Smooth muscle cell (in vitro differentiated cells): ENCODE measurements at regions not wholly inside any gene's neighbourhood (a gene's known extent, or its start where the extent isn't known, plus 50 kb on each side); places are given as distances from the start of the nearest gene placed in this dataset.

ENCODE experiments used
- DNase-seq: peaks from one replicate; lab custom pipeline; 2025; ENCODE audit not compliant: unreplicated experiment; lab: John Stamatoyannopoulos, UW
- H2AFZ ChIP-seq: fragments of 200-600 bp; sonication (generic); 2 replicates; pipeline ENCODE4 v1.6.0; 2016; ENCODE audit warnings: antibody characterized with exemption, low read depth, mild to moderate bottlenecking
- H3F3A ChIP-seq: fragments of 200-600 bp; sonication (generic); 2 replicates; pipeline ENCODE4 v1.6.0; 2017; ENCODE audit warnings: antibody characterized with exemption, low read depth
- H3K27ac ChIP-seq: fragments of 200-600 bp; sonication (generic); 2 replicates; pipeline ENCODE4 v1.5.1; 2016; ENCODE audit warnings: low read depth, mild to moderate bottlenecking
- H3K27me3 ChIP-seq: fragments of 200-600 bp; sonication (generic); 2 replicates; pipeline ENCODE4 v1.6.1; 2016; ENCODE audit warnings: low read depth, mild to moderate bottlenecking
- H3K36me3 ChIP-seq: fragments of 200-600 bp; sonication (generic); 2 replicates; pipeline ENCODE4 v1.5.1; 2016; ENCODE audit warnings: low read depth
- H3K4me1 ChIP-seq: fragments of 200-600 bp; sonication (generic); 2 replicates; pipeline ENCODE4 v1.5.1; 2016; ENCODE audit warnings: low read depth
- H3K4me2 ChIP-seq: fragments of 200-600 bp; sonication (generic); 2 replicates; pipeline ENCODE4 v1.6.0; 2016; ENCODE audit warnings: mild to moderate bottlenecking
- H3K4me3 ChIP-seq: fragments of 200-600 bp; sonication (generic); 2 replicates; pipeline ENCODE4 v1.5.1; 2016; ENCODE audit warnings: mild to moderate bottlenecking
- H3K79me2 ChIP-seq: fragments of 200-600 bp; sonication (generic); 2 replicates; pipeline ENCODE4 v1.6.0; 2016; ENCODE audit warnings: low read depth, mild to moderate bottlenecking
- H3K9ac ChIP-seq: fragments of 200-600 bp; sonication (generic); 2 replicates; pipeline ENCODE4 v1.6.0; 2016; ENCODE audit warnings: low read depth
- H3K9me3 ChIP-seq: fragments of 200-600 bp; sonication (generic); replicated peaks from 2 replicates; pipeline ENCODE4 v1.5.1; 2016; ENCODE audit warnings: low read depth
- H4K20me1 ChIP-seq: fragments of 200-600 bp; sonication (generic); 2 replicates; pipeline ENCODE4 v1.6.0; 2016; ENCODE audit warnings: low read depth
- WGBS: methylation state at CpG from one replicate; pipeline ENCODE4 v1.1.7; 2016; ENCODE audit warnings: low lambda C conversion rate; 5-methylcytosine and 5-hydroxymethylcytosine counted together
- TF ChIP-seq, protein P1 (sequence below): fragments of 200-600 bp; sonication (generic); IDR thresholded peaks from 2 replicates; pipeline ENCODE4 v1.5.1; 2017; ENCODE audit warnings: borderline replicate concordance, mild to moderate bottlenecking, antibody characterized with exemption; ENCODE audit not compliant: insufficient read depth, poor library complexity, severe bottlenecking

DNA sequence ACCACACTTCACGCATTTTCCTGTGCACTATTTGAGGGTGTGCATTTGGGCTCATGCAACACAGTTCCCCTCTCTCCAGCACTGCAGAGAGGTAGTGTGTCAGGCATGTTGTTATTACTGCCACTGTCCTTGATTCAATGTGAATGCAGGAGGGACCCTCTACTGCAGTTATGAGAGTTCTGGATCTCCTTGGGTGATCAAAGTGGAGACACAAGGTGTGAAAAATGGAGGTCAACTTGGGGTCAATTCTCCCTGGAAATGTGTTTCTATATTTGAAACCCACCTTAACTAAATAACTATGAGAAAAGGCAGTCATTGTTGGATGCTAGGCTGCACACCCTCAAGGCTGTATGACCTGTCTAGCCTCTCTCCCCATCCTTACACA, 73.9 kb upstream of the FAM171A1 start:
- Histone ChIP-seq H3K4me1 (no peaks in the 10 kb centered on the region), H3K9me3 (no peaks in the 10 kb centered on the region), H3K4me2 (no peak overlapping the region), H3K36me3 (no peaks in the 10 kb centered on the region), H4K20me1 (no peaks in the 10 kb centered on the region), H3K9ac (no peak overlapping the region), H3K27me3 (no peaks in the 10 kb centered on the region), H3K27ac (no peak overlapping the region), H3F3A (no peaks in the 10 kb centered on the region), H3K79me2 (no peaks in the 10 kb centered on the region), H3K4me3 (no peak overlapping the region), H2AFZ (no peak overlapping the region)
- DNase-seq = no peak
- TF ChIP-seq, protein P1, sequence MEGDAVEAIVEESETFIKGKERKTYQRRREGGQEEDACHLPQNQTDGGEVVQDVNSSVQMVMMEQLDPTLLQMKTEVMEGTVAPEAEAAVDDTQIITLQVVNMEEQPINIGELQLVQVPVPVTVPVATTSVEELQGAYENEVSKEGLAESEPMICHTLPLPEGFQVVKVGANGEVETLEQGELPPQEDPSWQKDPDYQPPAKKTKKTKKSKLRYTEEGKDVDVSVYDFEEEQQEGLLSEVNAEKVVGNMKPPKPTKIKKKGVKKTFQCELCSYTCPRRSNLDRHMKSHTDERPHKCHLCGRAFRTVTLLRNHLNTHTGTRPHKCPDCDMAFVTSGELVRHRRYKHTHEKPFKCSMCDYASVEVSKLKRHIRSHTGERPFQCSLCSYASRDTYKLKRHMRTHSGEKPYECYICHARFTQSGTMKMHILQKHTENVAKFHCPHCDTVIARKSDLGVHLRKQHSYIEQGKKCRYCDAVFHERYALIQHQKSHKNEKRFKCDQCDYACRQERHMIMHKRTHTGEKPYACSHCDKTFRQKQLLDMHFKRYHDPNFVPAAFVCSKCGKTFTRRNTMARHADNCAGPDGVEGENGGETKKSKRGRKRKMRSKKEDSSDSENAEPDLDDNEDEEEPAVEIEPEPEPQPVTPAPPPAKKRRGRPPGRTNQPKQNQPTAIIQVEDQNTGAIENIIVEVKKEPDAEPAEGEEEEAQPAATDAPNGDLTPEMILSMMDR = no peak
- WGBS = 73% methylated on average over 1 of the region's 1 CpG

DNA sequence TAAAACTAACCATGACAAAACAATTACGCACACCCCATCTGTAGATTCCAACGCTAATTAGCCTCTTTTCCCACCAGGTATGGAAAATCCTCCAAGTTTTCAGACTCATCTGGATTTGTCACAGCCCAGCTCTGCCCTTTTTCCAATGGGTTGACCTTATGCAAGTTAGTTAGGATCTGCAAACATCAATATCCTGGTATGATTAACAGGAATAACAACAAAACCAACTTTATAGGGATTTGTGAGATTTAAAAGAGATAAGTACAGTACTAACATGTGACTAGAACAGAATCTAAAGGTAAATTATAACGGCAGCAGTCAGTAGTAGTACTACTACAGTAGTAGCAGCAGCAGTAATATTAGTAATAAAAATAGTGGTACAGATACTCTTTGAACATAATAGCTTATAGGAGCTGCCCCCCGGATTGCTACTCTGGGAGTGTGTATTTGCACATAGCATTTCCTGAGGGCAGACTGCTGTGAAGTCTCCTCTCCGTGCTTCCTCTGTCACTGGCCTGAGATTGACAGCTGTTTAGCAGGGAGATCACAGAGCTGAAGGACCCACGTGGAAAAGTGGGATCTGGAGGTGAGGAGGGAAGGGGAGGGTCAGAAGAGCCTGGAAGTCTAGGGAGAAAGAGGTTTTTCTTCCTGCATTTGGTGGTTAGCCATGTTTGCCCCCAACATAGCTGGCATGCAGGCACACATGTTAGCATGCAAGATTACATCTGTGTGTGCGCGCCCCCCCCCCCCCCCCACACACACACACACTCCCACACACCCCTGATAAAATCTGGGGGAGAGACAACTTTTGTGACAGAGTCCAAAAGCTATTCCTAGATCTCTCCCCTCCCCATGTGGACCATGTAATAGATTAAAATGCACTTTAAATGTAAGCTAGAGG, 73.3 kb upstream of the FAM171A1 start:
- Histone ChIP-seq H2AFZ (no peak overlapping the region), H4K20me1 (no peaks in the 10 kb centered on the region), H3F3A (no peaks in the 10 kb centered on the region), H3K79me2 (no peaks in the 10 kb centered on the region), H3K9ac (no peak overlapping the region), H3K4me3 (no peak overlapping the region), H3K4me2 (no peak overlapping the region), H3K4me1 (no peaks in the 10 kb centered on the region), H3K9me3 (no peaks in the 10 kb centered on the region), H3K27me3 (no peaks in the 10 kb centered on the region), H3K36me3 (no peaks in the 10 kb centered on the region), H3K27ac (no peak overlapping the region)
- no peak for DNase-seq
- TF ChIP-seq, protein P1 = no peak
- WGBS = 69% methylated on average over 8 of the region's 8 CpGs

DNA sequence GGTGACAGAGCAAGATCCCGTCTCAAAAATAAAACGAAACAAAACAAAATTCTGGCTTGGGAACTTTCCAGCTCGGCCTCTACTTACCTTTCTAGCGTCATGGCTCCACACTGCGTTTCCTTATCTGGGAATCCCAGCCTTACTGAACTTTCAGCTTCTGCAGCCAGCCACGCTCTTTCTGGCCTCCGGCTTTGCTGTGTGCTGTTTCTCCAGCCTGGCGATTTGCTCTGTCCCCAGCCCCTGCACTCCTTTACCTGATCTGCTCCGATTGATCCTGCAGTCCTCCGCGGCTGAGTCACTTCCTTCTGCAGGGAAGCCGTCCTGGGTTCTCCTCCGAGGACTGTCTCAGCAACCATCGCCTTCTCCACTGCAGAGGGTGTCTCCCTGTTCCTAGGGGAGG, 71.0 kb upstream of the FAM171A1 start:
- H3K9ac ChIP-seq = no peak overlapping the region
- H3K27me3 ChIP-seq = no peaks in the 10 kb centered on the region
- no peak overlapping the region for H3K27ac ChIP-seq
- H3K36me3 ChIP-seq = no peaks in the 10 kb centered on the region
- no peak for DNase-seq
- no peaks in the 10 kb centered on the region for H3K79me2 ChIP-seq
- H2AFZ ChIP-seq = no peak overlapping the region
- no peaks in the 10 kb centered on the region for H3K4me1 ChIP-seq
- H3F3A ChIP-seq = no peaks in the 10 kb centered on the region
- no peak overlapping the region for H3K4me2 ChIP-seq
- 87% methylated on average over 14 of the region's 14 CpGs for WGBS
- TF ChIP-seq, protein P1 = no peak
- no peaks in the 10 kb centered on the region for H3K9me3 ChIP-seq
- H4K20me1 ChIP-seq = no peaks in the 10 kb centered on the region
- H3K4me3 ChIP-seq = no peak overlapping the region
